ENCODE measurements at regions not wholly inside any gene's neighbourhood (a gene's known extent, or its start where the extent isn't known, plus 50 kb on each side); places are given as distances from the start of the nearest gene placed in this dataset.

- POLR2A ChIA-PET: no interaction called here
- no peaks in the 10 kb centered on the region for H3K9me3 Mint-ChIP-seq (ENCODE audit: unreplicated experiment)
- no peak overlapping the region for H3K27ac Mint-ChIP-seq (ENCODE audit: unreplicated experiment)
- Histone ChIP-seq H3K4me1 (no peaks in the 10 kb centered on the region), H3K9me3 (no peaks in the 10 kb centered on the region), H3K4me3 (ENCODE audit: low read depth, low read length) (no peak overlapping the region), H3K27me3 (replicated peaks; ENCODE audit: control insufficient read depth, insufficient read depth, low read length) (no peaks in the 10 kb centered on the region), H3K36me3 (ENCODE audit: control insufficient read depth, insufficient read depth, low read length) (no peaks in the 10 kb centered on the region)
- CTCF ChIA-PET: no interaction called here
- no peaks in the 10 kb centered on the region for H3K36me3 Mint-ChIP-seq (ENCODE audit: insufficient read depth, unreplicated experiment)
- no TSS peak for BruUV-seq (replicated peaks)
- H3K4me3 Mint-ChIP-seq (ENCODE audit: unreplicated experiment): no peak overlapping the region
- peaks cover 6% of the 10 kb centered on the region for H3K27me3 Mint-ChIP-seq (ENCODE audit: insufficient read depth, unreplicated experiment)
- no peak for TF ChIP-seq CTCF (IDR thresholded peaks at IDR 0.05; ENCODE audit: insufficient read depth in 1 of 2, low read depth in 1 of 2, low read length in 1 of 2, severe bottlenecking in 1 of 2, unreplicated experiment in 1 of 2)
- intact Hi-C loops (cut with micrococcal nuclease; ENCODE audit: unreplicated experiment): no loop called here
- DNase-seq: no peak
- no peaks in the 10 kb centered on the region for H3K4me1 Mint-ChIP-seq (ENCODE audit: low read depth, unreplicated experiment)
These were observed 532.3 kb downstream of the KCNA4 start for GRCh38 chr11:29484548-29484947.

GRCh38 chr11:29483831-29484230 is 533.0 kb downstream of the KCNA4 start:
- DNase-seq: no peak
- BruUV-seq (replicated peaks): no TSS peak
- intact Hi-C loops (cut with micrococcal nuclease; ENCODE audit: unreplicated experiment): no loop called here
- Histone ChIP-seq H3K9me3 (no peaks in the 10 kb centered on the region), H3K27me3 (replicated peaks; ENCODE audit: control insufficient read depth, insufficient read depth, low read length) (no peaks in the 10 kb centered on the region), H3K36me3 (ENCODE audit: control insufficient read depth, insufficient read depth, low read length) (no peaks in the 10 kb centered on the region), H3K4me1 (no peaks in the 10 kb centered on the region), H3K4me3 (ENCODE audit: low read depth, low read length) (no peak overlapping the region)
- H3K4me3 Mint-ChIP-seq (ENCODE audit: unreplicated experiment): no peak overlapping the region
- POLR2A ChIA-PET: no interaction called here
- H3K9me3 Mint-ChIP-seq (ENCODE audit: unreplicated experiment): no peaks in the 10 kb centered on the region
- H3K27ac Mint-ChIP-seq (ENCODE audit: unreplicated experiment): no peak overlapping the region
- no peaks in the 10 kb centered on the region for H3K4me1 Mint-ChIP-seq (ENCODE audit: low read depth, unreplicated experiment)
- H3K27me3 Mint-ChIP-seq (ENCODE audit: insufficient read depth, unreplicated experiment): peaks cover 6% of the 10 kb centered on the region
- no peak for TF ChIP-seq CTCF (IDR thresholded peaks at IDR 0.05; ENCODE audit: insufficient read depth in 1 of 2, low read depth in 1 of 2, low read length in 1 of 2, severe bottlenecking in 1 of 2, unreplicated experiment in 1 of 2)
- CTCF ChIA-PET: no interaction called here
- H3K36me3 Mint-ChIP-seq (ENCODE audit: insufficient read depth, unreplicated experiment): no peaks in the 10 kb centered on the region

GRCh38 chr11:29482510-29482909 is 534.3 kb downstream of the KCNA4 start:
- Mint-ChIP-seq H3K36me3 (ENCODE audit: insufficient read depth, unreplicated experiment) (no peaks in the 10 kb centered on the region), H3K9me3 (ENCODE audit: unreplicated experiment) (no peaks in the 10 kb centered on the region), H3K4me1 (ENCODE audit: low read depth, unreplicated experiment) (no peaks in the 10 kb centered on the region), H3K27ac (ENCODE audit: unreplicated experiment) (no peak overlapping the region), H3K4me3 (ENCODE audit: unreplicated experiment) (no peak overlapping the region), H3K27me3 (ENCODE audit: insufficient read depth, unreplicated experiment) (peaks cover 6% of the 10 kb centered on the region)
- Histone ChIP-seq H3K36me3 (ENCODE audit: control insufficient read depth, insufficient read depth, low read length) (no peaks in the 10 kb centered on the region), H3K4me3 (ENCODE audit: low read depth, low read length) (no peak overlapping the region), H3K9me3 (no peaks in the 10 kb centered on the region), H3K27me3 (replicated peaks; ENCODE audit: control insufficient read depth, insufficient read depth, low read length) (no peaks in the 10 kb centered on the region), H3K4me1 (no peaks in the 10 kb centered on the region)
- ChIA-PET CTCF (no interaction called here), POLR2A (no interaction called here)
- DNase-seq: no peak
- BruUV-seq (replicated peaks): no TSS peak
- no peak for TF ChIP-seq CTCF (IDR thresholded peaks at IDR 0.05; ENCODE audit: insufficient read depth in 1 of 2, low read depth in 1 of 2, low read length in 1 of 2, severe bottlenecking in 1 of 2, unreplicated experiment in 1 of 2)
- intact Hi-C loops (cut with micrococcal nuclease; ENCODE audit: unreplicated experiment): no loop called here

Data from Caco-2 (cell line).